ENCODE measurements at regions not wholly inside any gene's neighbourhood (a gene's known extent, or its start where the extent isn't known, plus 50 kb on each side); places are given as distances from the start of the nearest gene placed in this dataset.
"Not testable (repeated sequence)": the region's sequence is repeated elsewhere in the genome, so short reads cannot be mapped to it uniquely, and the experiment has no call there.

- Histone ChIP-seq H3K27ac (no peak overlapping the region), H3K9me3 (peaks cover 0 to 4% (median 0%) of the 10 kb centered on the region in 11 donors), H3K4me1 (no peaks in the 10 kb centered on the region), H3K27me3 (peaks cover 0 to 9% (median 0%) of the 10 kb centered on the region in 7 donors), H3K36me3 (no peaks in the 10 kb centered on the region), H3K4me3 (no peak overlapping the region)
- no peak for DNase-seq
- intact Hi-C loops (cut with DNase I): no loop called here
- 54 to 67% methylated on average over 15 of the region's 15 CpGs for WGBS, 2 donors
- no peak for ATAC-seq
- TF ChIP-seq, protein P1, sequence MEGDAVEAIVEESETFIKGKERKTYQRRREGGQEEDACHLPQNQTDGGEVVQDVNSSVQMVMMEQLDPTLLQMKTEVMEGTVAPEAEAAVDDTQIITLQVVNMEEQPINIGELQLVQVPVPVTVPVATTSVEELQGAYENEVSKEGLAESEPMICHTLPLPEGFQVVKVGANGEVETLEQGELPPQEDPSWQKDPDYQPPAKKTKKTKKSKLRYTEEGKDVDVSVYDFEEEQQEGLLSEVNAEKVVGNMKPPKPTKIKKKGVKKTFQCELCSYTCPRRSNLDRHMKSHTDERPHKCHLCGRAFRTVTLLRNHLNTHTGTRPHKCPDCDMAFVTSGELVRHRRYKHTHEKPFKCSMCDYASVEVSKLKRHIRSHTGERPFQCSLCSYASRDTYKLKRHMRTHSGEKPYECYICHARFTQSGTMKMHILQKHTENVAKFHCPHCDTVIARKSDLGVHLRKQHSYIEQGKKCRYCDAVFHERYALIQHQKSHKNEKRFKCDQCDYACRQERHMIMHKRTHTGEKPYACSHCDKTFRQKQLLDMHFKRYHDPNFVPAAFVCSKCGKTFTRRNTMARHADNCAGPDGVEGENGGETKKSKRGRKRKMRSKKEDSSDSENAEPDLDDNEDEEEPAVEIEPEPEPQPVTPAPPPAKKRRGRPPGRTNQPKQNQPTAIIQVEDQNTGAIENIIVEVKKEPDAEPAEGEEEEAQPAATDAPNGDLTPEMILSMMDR (IDR thresholded peaks at IDR 0.05): no peak
These were observed 128.5 kb upstream of the ERRFI1 start for GRCh38 chr1:8154621-8155052.

GRCh38 chr1:8153961-8154360 lies 127.9 kb upstream of the ERRFI1 start:
- peaks cover 0 to 4% (median 0%) of the 10 kb centered on the region in 11 donors for H3K9me3 ChIP-seq
- peaks cover 0 to 9% (median 0%) of the 10 kb centered on the region in 7 donors for H3K27me3 ChIP-seq
- no peaks in the 10 kb centered on the region for H3K4me1 ChIP-seq
- WGBS, 2 donors: 96 to 97% methylated on average over 7 of the region's 7 CpGs
- no peak overlapping the region for H3K4me3 ChIP-seq
- H3K27ac ChIP-seq: no peak overlapping the region
- intact Hi-C loops (cut with DNase I): no loop called here
- TF ChIP-seq, protein P1 (IDR thresholded peaks at IDR 0.05): no peak
- no peaks in the 10 kb centered on the region for H3K36me3 ChIP-seq
- no peak for ATAC-seq
- no peak for DNase-seq

GRCh38 chr1:8152731-8153702 lies 126.9 kb upstream of the ERRFI1 start:
- H3K4me3 ChIP-seq: no peak overlapping the region
- TF ChIP-seq, protein P1 (IDR thresholded peaks at IDR 0.05): no peak
- H3K36me3 ChIP-seq: no peaks in the 10 kb centered on the region
- peaks cover 0 to 3% (median 0%) of the 10 kb centered on the region in 9 donors for H3K4me1 ChIP-seq
- no peak for ATAC-seq
- peak overlapping the region in 1 of 10 donors; percentile 85 for H3K27ac ChIP-seq
- WGBS, 2 donors: 89 to 95% methylated on average over 19 of the region's 19 CpGs
- intact Hi-C loops (cut with DNase I): no loop called here
- DNase-seq: no peak
- peaks cover 0 to 9% (median 0%) of the 10 kb centered on the region in 7 donors for H3K27me3 ChIP-seq
- peaks cover 0 to 4% (median 0%) of the 10 kb centered on the region in 11 donors for H3K9me3 ChIP-seq

GRCh38 chr1:8151647-8152046 lies 125.5 kb upstream of the ERRFI1 start:
- H3K4me1 ChIP-seq: peaks cover 0 to 10% (median 0%) of the 10 kb centered on the region in 9 donors
- 86 to 89% methylated on average over 7 of the region's 7 CpGs for WGBS, 2 donors
- H3K27me3 ChIP-seq: peaks cover 0 to 9% (median 0%) of the 10 kb centered on the region in 7 donors
- H3K9me3 ChIP-seq: peaks cover 0 to 4% (median 0%) of the 10 kb centered on the region in 11 donors
- intact Hi-C loops (cut with DNase I): no loop called here
- ATAC-seq (no peak), DNase-seq (no peak)
- peak overlapping the region in 1 of 10 donors; percentile 85 for H3K27ac ChIP-seq
- H3K4me3 ChIP-seq: no peak overlapping the region
- H3K36me3 ChIP-seq: no peaks in the 10 kb centered on the region
- TF ChIP-seq, protein P1 (IDR thresholded peaks at IDR 0.05): no peak

- DNase-seq; intact Hi-C loops (cut with DNase I); H3K27ac ChIP-seq; H3K27me3 ChIP-seq; H3K4me1 ChIP-seq; H3K36me3 ChIP-seq; H3K4me3 ChIP-seq; H3K9me3 ChIP-seq; ATAC-seq: not testable (repeated sequence)
- WGBS, 2 donors: 77 to 83% methylated on average over 7 of the region's 7 CpGs
These were observed 123.6 kb upstream of the ERRFI1 start for GRCh38 chr1:8149756-8150155.
